ENCODE measurements at regions not wholly inside any gene's neighbourhood (a gene's known extent, or its start where the extent isn't known, plus 50 kb on each side); places are given as distances from the start of the nearest gene placed in this dataset.
"Not testable (repeated sequence)": the region's sequence is repeated elsewhere in the genome, so short reads cannot be mapped to it uniquely, and the experiment has no call there.

DNA sequence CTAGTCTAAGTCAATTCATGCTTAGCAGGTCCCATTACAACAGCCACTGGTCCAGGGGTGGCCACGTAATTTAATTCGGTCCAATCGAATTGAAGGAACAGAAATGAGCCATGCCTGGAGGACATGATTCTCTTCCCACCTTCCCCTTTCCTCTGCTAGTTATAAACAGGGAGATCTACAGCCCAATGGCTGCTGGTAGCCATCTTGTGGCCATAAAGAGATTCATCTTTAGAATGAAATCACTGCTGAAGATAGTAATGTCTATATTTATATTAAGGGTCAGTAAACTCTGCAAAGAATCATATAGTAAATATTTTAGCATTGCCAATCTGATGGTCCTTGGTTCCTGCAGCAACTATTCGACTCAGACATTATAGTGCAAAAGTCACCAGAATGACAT, 530.6 kb downstream of the TTLL7 start:
- TF ChIP-seq, protein P1, sequence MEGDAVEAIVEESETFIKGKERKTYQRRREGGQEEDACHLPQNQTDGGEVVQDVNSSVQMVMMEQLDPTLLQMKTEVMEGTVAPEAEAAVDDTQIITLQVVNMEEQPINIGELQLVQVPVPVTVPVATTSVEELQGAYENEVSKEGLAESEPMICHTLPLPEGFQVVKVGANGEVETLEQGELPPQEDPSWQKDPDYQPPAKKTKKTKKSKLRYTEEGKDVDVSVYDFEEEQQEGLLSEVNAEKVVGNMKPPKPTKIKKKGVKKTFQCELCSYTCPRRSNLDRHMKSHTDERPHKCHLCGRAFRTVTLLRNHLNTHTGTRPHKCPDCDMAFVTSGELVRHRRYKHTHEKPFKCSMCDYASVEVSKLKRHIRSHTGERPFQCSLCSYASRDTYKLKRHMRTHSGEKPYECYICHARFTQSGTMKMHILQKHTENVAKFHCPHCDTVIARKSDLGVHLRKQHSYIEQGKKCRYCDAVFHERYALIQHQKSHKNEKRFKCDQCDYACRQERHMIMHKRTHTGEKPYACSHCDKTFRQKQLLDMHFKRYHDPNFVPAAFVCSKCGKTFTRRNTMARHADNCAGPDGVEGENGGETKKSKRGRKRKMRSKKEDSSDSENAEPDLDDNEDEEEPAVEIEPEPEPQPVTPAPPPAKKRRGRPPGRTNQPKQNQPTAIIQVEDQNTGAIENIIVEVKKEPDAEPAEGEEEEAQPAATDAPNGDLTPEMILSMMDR (conservative IDR thresholded peaks at IDR 0.05): peak; percentile 27
- not testable (repeated sequence) for TF ChIP-seq ZFX (IDR thresholded peaks at IDR 0.05)

All from C4-2B (cell line).